Thoracic aorta (tissue), 2 donors: ENCODE measurements at regions not wholly inside any gene's neighbourhood (a gene's known extent, or its start where the extent isn't known, plus 50 kb on each side); places are given as distances from the start of the nearest gene placed in this dataset.
A peak's percentile ranks its signal among the peaks of the same experiment; 100 is the strongest.

ENCODE experiments used
- ATAC-seq: fragments of 150-250 bp; one replicate; pipeline ENCODE4 v1.8.0; 2017; ENCODE audit warnings: low read depth; ENCODE audit not compliant: insufficient number of reproducible peaks, low FRiP score
- DNase-seq: peaks from one replicate; pipeline ENCODE4 v3.0.0-alpha.2; 2020; ENCODE audit warnings: low spot score
- H3K27ac ChIP-seq, 2 donors: fragments of 200-600 bp; sonication (generic); 1 replicate in 1 of 2; 2 replicates in 1 of 2; pipeline ENCODE4 v1.5.1; 2016; ENCODE audit warnings: mild to moderate bottlenecking in 2 of 2, moderate library complexity in 2 of 2
- H3K27me3 ChIP-seq: fragments of 200-600 bp; sonication (generic); replicated peaks from 2 replicates; pipeline ENCODE4 v1.6.0; 2016; ENCODE audit warnings: mild to moderate bottlenecking; ENCODE audit not compliant: insufficient read depth
- H3K36me3 ChIP-seq: fragments of 200-600 bp; sonication (generic); one replicate; pipeline ENCODE4 v1.5.1; 2016
- H3K4me1 ChIP-seq, 2 donors: fragments of 200-600 bp; sonication (generic); 1 replicate in 1 of 2; 2 replicates in 1 of 2; pipeline versions ENCODE4 v1.5.1 to v1.6.0; 2016; ENCODE audit warnings: low read depth in 2 of 2, mild to moderate bottlenecking in 1 of 2; ENCODE audit not compliant: control insufficient read depth in 1 of 2
- H3K4me3 ChIP-seq: fragments of 200-600 bp; sonication (generic); 2 replicates; pipeline ENCODE4 v1.5.1; 2016; ENCODE audit warnings: mild to moderate bottlenecking
- H3K9me3 ChIP-seq: fragments of 200-600 bp; sonication (generic); 2 replicates; pipeline ENCODE4 v1.5.1; 2016
- CTCF ChIP-seq: fragments of 200-600 bp; sonication (generic); IDR thresholded peaks from one replicate; pipeline ENCODE4 v1.5.1; 2019; ENCODE audit warnings: antibody characterized with exemption

DNA sequence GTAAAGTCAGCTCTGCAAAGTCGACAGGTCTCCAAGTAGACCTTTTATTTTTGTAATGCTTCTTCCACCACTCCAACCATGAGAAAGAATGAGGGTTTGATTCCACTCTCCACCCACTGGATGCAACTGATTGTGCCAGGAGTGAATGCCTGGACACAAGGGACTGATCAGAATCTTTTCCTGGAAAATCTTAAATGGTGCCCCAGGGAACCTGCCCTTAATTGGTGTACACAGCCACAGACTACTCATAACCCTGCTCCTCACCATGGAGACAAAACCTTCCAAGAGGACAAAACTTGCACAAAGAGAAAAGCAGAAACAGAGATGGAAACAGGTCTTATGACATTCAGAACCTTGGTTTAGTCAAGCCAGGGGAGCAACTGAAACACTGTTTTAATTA, 208.6 kb upstream of the BRINP1 start:
- no peaks in the 10 kb centered on the region for H3K27me3 ChIP-seq
- no peak overlapping the region for H3K27ac ChIP-seq
- no peaks in the 10 kb centered on the region for H3K9me3 ChIP-seq
- no peak overlapping the region for H3K4me3 ChIP-seq
- no peak for TF ChIP-seq CTCF
- H3K4me1 ChIP-seq: no peaks in the 10 kb centered on the region
- DNase-seq (no peak), ATAC-seq (no peak)
- H3K36me3 ChIP-seq: no peaks in the 10 kb centered on the region

DNA sequence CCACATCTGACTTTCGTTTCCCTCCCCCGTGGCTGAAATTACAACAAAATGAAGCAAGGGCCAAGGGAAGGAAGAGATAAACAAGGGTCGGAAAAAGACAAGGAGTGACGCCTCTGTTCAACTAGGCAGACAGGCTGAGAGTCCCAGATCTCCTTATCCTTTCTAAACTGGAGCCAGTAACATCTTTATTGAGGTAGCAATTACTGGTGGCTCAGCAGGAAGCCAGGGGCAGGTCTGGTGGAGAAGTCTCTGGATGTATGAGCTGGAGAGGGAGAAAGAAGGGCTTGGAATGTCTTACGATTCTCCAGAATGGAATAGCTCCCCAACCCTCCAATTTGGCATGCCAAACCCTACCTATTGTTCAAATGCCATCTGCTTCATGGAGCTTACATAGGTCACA, 190.8 kb upstream of the BRINP1 start:
- ATAC-seq: no peak
- Histone ChIP-seq H3K27ac (no peak overlapping the region), H3K27me3 (no peaks in the 10 kb centered on the region), H3K4me3 (no peak overlapping the region), H3K9me3 (no peaks in the 10 kb centered on the region), H3K36me3 (no peaks in the 10 kb centered on the region), H3K4me1 (peaks cover 4 to 13% of the 10 kb centered on the region in 2 donors)
- DNase-seq: no peak
- no peak for TF ChIP-seq CTCF

DNA sequence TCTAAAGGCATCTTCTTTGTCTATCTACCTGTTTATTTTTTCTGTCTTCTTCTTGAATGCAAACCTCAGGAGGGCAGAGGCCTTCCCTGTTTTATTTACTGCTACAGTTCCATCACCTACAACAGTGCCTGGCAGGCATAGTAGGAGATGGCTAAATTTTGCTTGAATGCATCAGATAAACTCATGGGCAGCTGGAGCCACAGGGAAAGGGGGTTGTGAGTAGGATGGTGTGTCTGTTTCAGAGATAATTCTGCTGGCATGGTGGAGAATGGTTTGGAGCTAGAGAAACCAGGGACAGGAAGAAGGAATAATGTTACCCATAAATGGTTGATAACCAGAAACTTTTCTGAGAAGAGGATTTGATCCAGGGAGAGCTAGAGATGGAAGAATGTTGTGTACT, 189.8 kb upstream of the BRINP1 start:
- DNase-seq (no peak), ATAC-seq (no peak)
- Histone ChIP-seq H3K27me3 (no peaks in the 10 kb centered on the region), H3K36me3 (no peaks in the 10 kb centered on the region), H3K9me3 (no peaks in the 10 kb centered on the region), H3K4me1 (peaks cover 4 to 13% of the 10 kb centered on the region in 2 donors), H3K4me3 (no peak overlapping the region), H3K27ac (no peak overlapping the region)
- TF ChIP-seq CTCF: no peak

GRCh38 chr9:119556129-119556875, 187.1 kb upstream of the BRINP1 start:
- no peaks in the 10 kb centered on the region for H3K9me3 ChIP-seq
- peak; percentile 93 for TF ChIP-seq CTCF
- no peaks in the 10 kb centered on the region for H3K36me3 ChIP-seq
- ATAC-seq (peak; percentile 63), DNase-seq (peak; percentile 18)
- no peaks in the 10 kb centered on the region for H3K27me3 ChIP-seq
- H3K4me1 ChIP-seq: peaks cover 4 to 13% of the 10 kb centered on the region in 2 donors
- H3K4me3 ChIP-seq: peak overlapping the region; percentile 63
- peak overlapping the region; percentile 45 to 50 for H3K27ac ChIP-seq

DNA sequence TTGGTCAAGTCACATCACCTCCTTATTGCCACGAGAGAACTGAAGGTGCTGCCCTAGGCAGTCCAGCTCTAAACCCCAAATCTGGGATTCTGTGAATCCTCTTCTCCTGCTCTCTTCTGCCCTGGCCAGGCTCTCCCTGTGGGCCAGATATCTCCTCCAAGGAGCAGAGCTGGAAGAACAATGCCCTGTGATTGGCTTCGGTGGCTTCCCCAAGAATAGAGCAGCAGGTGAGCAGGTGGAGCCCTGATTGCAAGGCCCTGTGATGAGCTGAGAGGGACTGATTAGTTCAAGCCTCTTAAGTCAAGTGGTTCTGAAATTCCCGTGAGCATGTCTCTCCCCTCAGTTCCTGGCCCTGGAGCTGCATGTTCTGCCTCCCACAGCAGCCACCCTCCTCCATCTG, 175.3 kb upstream of the BRINP1 start:
- Histone ChIP-seq H3K4me1 (no peaks in the 10 kb centered on the region), H3K4me3 (no peak overlapping the region), H3K9me3 (no peaks in the 10 kb centered on the region), H3K27me3 (no peaks in the 10 kb centered on the region), H3K36me3 (no peaks in the 10 kb centered on the region), H3K27ac (no peak overlapping the region)
- DNase-seq (no peak), ATAC-seq (no peak)
- TF ChIP-seq CTCF: no peak
